Upper lobe of right lung (tissue), 1 donor: ENCODE measurements at regions not wholly inside any gene's neighbourhood (a gene's known extent, or its start where the extent isn't known, plus 50 kb on each side); places are given as distances from the start of the nearest gene placed in this dataset.

ENCODE experiments used
- ATAC-seq: fragments of 200-7000 bp; cut with Tn5 transposase; one replicate; pipeline ENCODE4 v1.9.1; 2020; ENCODE audit warnings: mild to moderate bottlenecking, moderate library complexity
- DNase-seq: peaks from one replicate; pipeline ENCODE4 v3.0.0-alpha.2; 2020
- H3K27ac ChIP-seq: fragments of 200-600 bp; one replicate; pipeline ENCODE4 v1.8.0; 2022
- H3K27me3 ChIP-seq: fragments of 200-600 bp; one replicate; pipeline ENCODE4 v1.8.0; 2022; ENCODE audit warnings: mild to moderate bottlenecking
- H3K36me3 ChIP-seq: fragments of 200-600 bp; one replicate; pipeline ENCODE4 v1.8.0; 2022
- H3K4me1 ChIP-seq: fragments of 200-600 bp; one replicate; pipeline ENCODE4 v1.8.0; 2022
- H3K4me3 ChIP-seq: fragments of 200-600 bp; one replicate; pipeline ENCODE4 v1.8.0; 2022; ENCODE audit warnings: mild to moderate bottlenecking
- H3K9me3 ChIP-seq: fragments of 200-600 bp; one replicate; pipeline ENCODE4 v1.8.0; 2022
- intact Hi-C: fragments of 100-400 bp; cut with DNase I; formaldehyde crosslinking; loops from one replicate; pipeline ENCODE4 v1.11.0; 2022
- TF ChIP-seq, protein P1 (sequence below): fragments of 200-600 bp; IDR thresholded peaks from one replicate; pipeline ENCODE4 v1.8.0; 2022; ENCODE audit warnings: antibody characterized with exemption
- donor health status: DM: no; HTN: yes; CAD: no; lungs with severe emphysema.

DNA sequence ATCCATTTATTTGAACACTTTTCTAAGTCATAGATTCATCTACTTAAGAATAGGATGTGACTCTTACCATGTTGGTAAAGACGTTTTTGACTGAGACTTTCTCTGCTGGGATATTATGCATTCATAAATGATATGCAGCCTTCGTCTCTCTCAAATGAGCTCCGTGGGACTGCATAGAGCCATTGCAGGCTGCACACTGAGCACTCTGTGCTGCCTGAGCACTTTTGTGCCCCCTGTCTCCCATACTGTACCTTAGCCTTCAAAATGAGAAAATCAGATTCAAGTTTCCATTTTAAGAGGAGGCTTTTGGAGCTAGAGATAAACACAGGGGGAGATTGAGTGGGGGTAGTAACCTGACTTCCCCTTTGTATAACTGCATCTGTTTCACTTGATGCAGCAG, 433.6 kb downstream of the ZIC3 start:
- DNase-seq (no peak), ATAC-seq (no peak)
- H3K27me3 ChIP-seq = no peaks in the 10 kb centered on the region
- H3K36me3 ChIP-seq = no peaks in the 10 kb centered on the region
- no peaks in the 10 kb centered on the region for H3K9me3 ChIP-seq
- intact Hi-C loops = no loop called here
- H3K4me3 ChIP-seq = no peak overlapping the region
- no peaks in the 10 kb centered on the region for H3K4me1 ChIP-seq
- TF ChIP-seq, protein P1, sequence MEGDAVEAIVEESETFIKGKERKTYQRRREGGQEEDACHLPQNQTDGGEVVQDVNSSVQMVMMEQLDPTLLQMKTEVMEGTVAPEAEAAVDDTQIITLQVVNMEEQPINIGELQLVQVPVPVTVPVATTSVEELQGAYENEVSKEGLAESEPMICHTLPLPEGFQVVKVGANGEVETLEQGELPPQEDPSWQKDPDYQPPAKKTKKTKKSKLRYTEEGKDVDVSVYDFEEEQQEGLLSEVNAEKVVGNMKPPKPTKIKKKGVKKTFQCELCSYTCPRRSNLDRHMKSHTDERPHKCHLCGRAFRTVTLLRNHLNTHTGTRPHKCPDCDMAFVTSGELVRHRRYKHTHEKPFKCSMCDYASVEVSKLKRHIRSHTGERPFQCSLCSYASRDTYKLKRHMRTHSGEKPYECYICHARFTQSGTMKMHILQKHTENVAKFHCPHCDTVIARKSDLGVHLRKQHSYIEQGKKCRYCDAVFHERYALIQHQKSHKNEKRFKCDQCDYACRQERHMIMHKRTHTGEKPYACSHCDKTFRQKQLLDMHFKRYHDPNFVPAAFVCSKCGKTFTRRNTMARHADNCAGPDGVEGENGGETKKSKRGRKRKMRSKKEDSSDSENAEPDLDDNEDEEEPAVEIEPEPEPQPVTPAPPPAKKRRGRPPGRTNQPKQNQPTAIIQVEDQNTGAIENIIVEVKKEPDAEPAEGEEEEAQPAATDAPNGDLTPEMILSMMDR = no peak
- no peak overlapping the region for H3K27ac ChIP-seq

DNA sequence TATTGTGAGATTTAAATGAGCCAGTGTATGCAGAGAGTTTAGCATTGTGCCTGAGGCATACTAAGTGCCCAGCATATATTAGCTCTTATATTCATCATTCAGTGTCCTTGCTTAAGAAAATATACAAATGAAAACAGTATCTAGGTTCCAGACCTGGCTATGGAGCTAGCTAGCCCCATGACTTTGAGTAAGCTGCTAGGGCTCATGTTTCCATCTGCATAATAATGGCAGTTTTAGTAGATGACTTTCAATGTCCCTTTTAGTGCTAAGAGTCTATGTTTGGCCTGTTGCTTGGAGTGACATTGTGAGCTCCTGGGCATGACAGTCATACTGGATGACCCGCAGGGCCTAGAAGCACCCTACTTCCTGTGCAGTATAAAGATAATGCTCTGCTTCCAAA, 435.3 kb downstream of the ZIC3 start:
- TF ChIP-seq, protein P1 = no peak
- Histone ChIP-seq H3K9me3 (no peaks in the 10 kb centered on the region), H3K4me1 (no peaks in the 10 kb centered on the region), H3K4me3 (no peak overlapping the region), H3K27me3 (no peaks in the 10 kb centered on the region), H3K36me3 (no peaks in the 10 kb centered on the region), H3K27ac (no peak overlapping the region)
- ATAC-seq (no peak), DNase-seq (no peak)
- intact Hi-C loops = no loop called here

DNA sequence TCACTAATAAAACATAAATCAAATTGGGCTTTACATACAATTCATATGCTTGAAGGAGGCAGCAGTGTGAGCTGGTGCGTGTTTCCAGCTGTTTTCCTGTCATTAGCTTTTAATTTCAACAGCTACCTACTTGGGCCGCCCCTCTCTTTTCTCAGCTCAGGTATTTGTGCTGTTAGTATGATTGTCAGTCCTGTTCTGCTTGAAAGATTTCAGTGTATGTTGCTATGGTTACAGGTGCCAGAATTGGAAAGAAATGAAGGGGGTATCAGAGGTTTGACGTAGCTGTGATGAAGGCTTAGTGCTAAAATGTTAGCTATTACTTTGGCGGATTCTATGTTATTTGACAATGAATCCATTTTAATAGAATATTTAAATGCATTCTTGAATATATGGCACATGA, 440.3 kb downstream of the ZIC3 start:
- Histone ChIP-seq H3K9me3 (no peaks in the 10 kb centered on the region), H3K27ac (no peak overlapping the region), H3K4me1 (no peaks in the 10 kb centered on the region), H3K4me3 (no peak overlapping the region), H3K27me3 (no peaks in the 10 kb centered on the region), H3K36me3 (no peaks in the 10 kb centered on the region)
- ATAC-seq = no peak
- TF ChIP-seq, protein P1 = no peak
- intact Hi-C loops = no loop called here
- DNase-seq = no peak

DNA sequence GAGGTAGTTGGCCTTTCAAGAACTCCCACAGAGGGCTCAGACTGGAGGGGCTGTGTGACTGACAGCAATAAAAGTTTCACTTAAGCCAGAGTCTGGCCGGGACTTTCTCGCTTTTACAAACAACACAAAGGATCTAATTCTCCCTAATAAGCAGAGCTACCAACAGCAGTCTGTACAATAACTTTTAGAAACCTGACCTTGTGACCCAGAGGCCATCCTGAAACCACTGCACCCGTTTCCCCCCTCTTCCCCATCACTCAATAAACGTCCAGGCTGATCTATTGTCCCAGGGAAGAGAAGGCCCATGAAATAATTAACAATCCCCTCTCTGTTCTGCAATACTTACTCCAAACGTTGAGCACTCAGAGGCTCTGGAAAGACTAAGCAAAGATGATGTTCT, 442.4 kb downstream of the ZIC3 start:
- H3K4me3 ChIP-seq = no peak overlapping the region
- intact Hi-C loops = no loop called here
- H3K27me3 ChIP-seq = no peaks in the 10 kb centered on the region
- TF ChIP-seq, protein P1 = no peak
- H3K36me3 ChIP-seq = no peaks in the 10 kb centered on the region
- H3K27ac ChIP-seq = no peak overlapping the region
- no peaks in the 10 kb centered on the region for H3K9me3 ChIP-seq
- DNase-seq = no peak
- ATAC-seq = no peak
- H3K4me1 ChIP-seq = no peaks in the 10 kb centered on the region

DNA sequence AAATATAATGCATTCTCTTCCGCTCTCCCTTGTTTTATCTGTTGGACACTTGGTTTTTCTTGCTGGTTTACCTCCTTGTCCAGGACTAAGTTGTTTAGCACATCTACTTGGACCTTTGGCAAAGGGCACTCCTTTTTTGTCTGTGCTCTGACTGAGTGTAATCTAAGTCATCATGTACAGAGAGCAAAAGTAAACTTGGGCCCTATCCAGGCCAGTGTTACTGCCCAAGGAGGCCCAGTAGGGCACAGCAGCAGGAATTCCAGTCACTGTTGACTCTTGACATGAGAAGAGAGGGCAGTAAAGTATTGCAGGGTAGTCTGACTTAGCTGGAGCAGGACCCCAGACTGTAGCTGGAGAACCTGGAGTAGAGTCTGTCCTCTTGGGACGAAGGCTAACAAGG, 445.5 kb downstream of the ZIC3 start:
- Histone ChIP-seq H3K36me3 (no peaks in the 10 kb centered on the region), H3K4me1 (no peaks in the 10 kb centered on the region), H3K9me3 (no peaks in the 10 kb centered on the region), H3K4me3 (no peak overlapping the region), H3K27me3 (no peaks in the 10 kb centered on the region), H3K27ac (no peak overlapping the region)
- TF ChIP-seq, protein P1 = no peak
- intact Hi-C loops = no loop called here
- ATAC-seq (no peak), DNase-seq (no peak)

DNA sequence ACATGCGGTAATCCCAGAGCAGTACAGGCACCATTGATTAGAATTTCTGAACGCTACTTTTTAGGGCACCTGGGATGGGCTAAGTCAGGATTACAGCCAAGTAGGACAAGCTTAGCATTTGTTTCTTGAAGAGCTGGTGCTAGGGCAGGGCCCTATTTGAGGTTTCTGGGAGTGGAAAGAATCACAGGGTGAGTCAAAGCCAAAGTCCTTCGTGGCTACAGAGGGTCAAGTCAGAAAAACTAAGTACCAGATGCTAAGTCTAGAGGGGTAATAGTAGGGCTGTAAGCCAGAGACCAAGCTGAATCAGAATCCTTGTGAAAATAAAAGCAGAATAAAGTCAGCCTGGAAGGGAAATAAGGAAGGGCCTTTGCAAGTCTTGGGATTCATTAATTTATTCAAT, 448.6 kb downstream of the ZIC3 start:
- Histone ChIP-seq H3K36me3 (no peaks in the 10 kb centered on the region), H3K4me1 (no peaks in the 10 kb centered on the region), H3K9me3 (no peaks in the 10 kb centered on the region), H3K27me3 (no peaks in the 10 kb centered on the region), H3K27ac (no peak overlapping the region), H3K4me3 (no peak overlapping the region)
- ATAC-seq (no peak), DNase-seq (no peak)
- intact Hi-C loops = no loop called here
- TF ChIP-seq, protein P1 = no peak
